Skeletal muscle tissue (tissue), 3 donors: ENCODE measurements at regions not wholly inside any gene's neighbourhood (a gene's known extent, or its start where the extent isn't known, plus 50 kb on each side); places are given as distances from the start of the nearest gene placed in this dataset.

Source experiments
- H3K27ac ChIP-seq: one replicate; pipeline ENCODE4 v1.7.0; 2013; ENCODE audit warnings: mild to moderate bottlenecking, low read depth, low read length, inconsistent platforms
- H3K27me3 ChIP-seq, 3 donors: one replicate each; pipeline ENCODE4 v1.7.0; 2013; ENCODE audit warnings: low read length in 3 of 3; ENCODE audit not compliant: control insufficient read depth in 3 of 3, insufficient read depth in 3 of 3
- H3K36me3 ChIP-seq, 3 donors: one replicate each; pipeline ENCODE4 v1.7.0; 2013; ENCODE audit warnings: low read length in 3 of 3; ENCODE audit not compliant: control insufficient read depth in 3 of 3, insufficient read depth in 3 of 3
- H3K4me1 ChIP-seq, 3 donors: one replicate each; pipeline ENCODE4 v1.7.0; 2013; ENCODE audit warnings: low read length in 3 of 3, mild to moderate bottlenecking in 3 of 3; ENCODE audit not compliant: control insufficient read depth in 3 of 3, insufficient read depth in 3 of 3
- H3K4me3 ChIP-seq, 3 donors: one replicate each; pipeline ENCODE4 v1.7.0; 2013; ENCODE audit warnings: low read length in 3 of 3
- H3K9ac ChIP-seq, 3 donors: one replicate each; pipeline ENCODE4 v1.7.0; 2013; ENCODE audit warnings: low read length in 3 of 3, mild to moderate bottlenecking in 3 of 3, moderate library complexity in 2 of 3, low read depth in 1 of 3
- H3K9me3 ChIP-seq, 3 donors: one replicate each; pipeline ENCODE4 v1.7.0; 2013; ENCODE audit warnings: low read length in 3 of 3; ENCODE audit not compliant: control insufficient read depth in 3 of 3
- donor health status: Osteomylitis.

DNA sequence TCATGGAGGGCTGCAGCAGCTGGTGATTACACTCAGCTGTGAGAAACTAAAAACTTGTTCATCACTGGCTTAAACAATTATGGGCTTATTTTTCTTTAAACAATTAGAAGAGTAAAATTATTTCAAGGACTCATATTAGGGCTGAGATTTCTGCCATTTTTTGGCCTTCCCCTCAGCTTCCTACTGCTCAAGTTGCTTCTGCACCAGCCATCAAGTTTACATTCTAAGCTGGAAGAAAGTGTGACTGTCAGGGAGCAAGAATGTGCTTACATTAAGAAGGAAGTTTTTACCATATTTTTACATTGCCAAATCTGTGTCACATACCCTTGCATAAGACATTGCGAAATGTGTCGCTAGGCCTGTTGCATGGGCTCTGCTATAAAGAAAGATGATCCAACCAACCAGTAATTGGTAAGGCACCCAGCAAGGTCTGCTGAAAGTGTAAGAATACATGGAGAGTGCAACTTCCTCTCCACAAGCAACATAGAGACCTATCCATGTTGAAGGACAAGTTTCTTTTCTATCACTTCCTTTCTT, 260.3 kb upstream of the CDH10 start:
- Histone ChIP-seq H3K9ac (no peak overlapping the region), H3K36me3 (no peaks in the 10 kb centered on the region), H3K27me3 (no peaks in the 10 kb centered on the region), H3K27ac (no peak overlapping the region), H3K9me3 (no peaks in the 10 kb centered on the region), H3K4me1 (no peaks in the 10 kb centered on the region), H3K4me3 (no peak overlapping the region)

GRCh38 chr5:24899180-24899579, 254.4 kb upstream of the CDH10 start:
- Histone ChIP-seq H3K36me3 (no peaks in the 10 kb centered on the region), H3K9me3 (no peaks in the 10 kb centered on the region), H3K27ac (no peak overlapping the region), H3K4me1 (no peaks in the 10 kb centered on the region), H3K27me3 (no peaks in the 10 kb centered on the region), H3K4me3 (no peak overlapping the region), H3K9ac (no peak overlapping the region)

- H3K27me3 ChIP-seq: no peaks in the 10 kb centered on the region
- H3K9me3 ChIP-seq: no peaks in the 10 kb centered on the region
- no peaks in the 10 kb centered on the region for H3K4me1 ChIP-seq
- no peaks in the 10 kb centered on the region for H3K36me3 ChIP-seq
- no peak overlapping the region for H3K4me3 ChIP-seq
- no peak overlapping the region for H3K9ac ChIP-seq
- H3K27ac ChIP-seq: no peak overlapping the region
Observed at GRCh38 chr5:24864244-24864643, 219.5 kb upstream of the CDH10 start.

- H3K4me1 ChIP-seq: no peaks in the 10 kb centered on the region
Observed at GRCh38 chr5:24862117-24862516, 217.3 kb upstream of the CDH10 start.

GRCh38 chr5:24855485-24855884, 210.7 kb upstream of the CDH10 start:
- H3K27ac ChIP-seq: no peak overlapping the region
- H3K27me3 ChIP-seq: no peaks in the 10 kb centered on the region
- no peaks in the 10 kb centered on the region for H3K4me1 ChIP-seq
- no peaks in the 10 kb centered on the region for H3K9me3 ChIP-seq
- no peak overlapping the region for H3K9ac ChIP-seq
- H3K36me3 ChIP-seq: no peaks in the 10 kb centered on the region
- no peak overlapping the region for H3K4me3 ChIP-seq

More at GRCh38 chr5:24862117-24862516, 217.3 kb upstream of the CDH10 start:
- H3K27ac ChIP-seq: no peak overlapping the region
- H3K9ac ChIP-seq: no peak overlapping the region
- no peaks in the 10 kb centered on the region for H3K27me3 ChIP-seq
- no peaks in the 10 kb centered on the region for H3K9me3 ChIP-seq
- H3K36me3 ChIP-seq: no peaks in the 10 kb centered on the region
- H3K4me3 ChIP-seq: no peak overlapping the region

DNA sequence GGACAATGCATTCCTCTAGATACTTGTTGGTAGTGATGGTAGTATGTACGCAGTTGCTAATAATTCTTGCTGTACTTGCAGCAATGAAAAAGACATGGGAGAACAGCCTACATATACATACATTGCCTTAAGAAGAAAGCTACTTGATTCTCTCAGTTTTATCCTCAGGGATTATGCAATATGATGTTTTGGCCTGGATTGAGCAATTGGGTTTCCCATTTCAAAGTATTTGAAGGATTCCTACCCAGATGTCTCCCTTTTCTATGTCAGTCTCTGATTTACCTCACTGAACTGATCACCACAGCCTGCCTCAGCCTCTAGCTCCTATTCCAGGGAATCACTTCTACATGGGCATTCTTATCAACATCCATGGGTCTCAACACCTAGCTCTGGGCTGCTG, 210.1 kb upstream of the CDH10 start:
- Histone ChIP-seq H3K4me1 (no peaks in the 10 kb centered on the region), H3K4me3 (no peak overlapping the region), H3K9ac (no peak overlapping the region), H3K27me3 (no peaks in the 10 kb centered on the region), H3K36me3 (no peaks in the 10 kb centered on the region), H3K27ac (no peak overlapping the region), H3K9me3 (no peaks in the 10 kb centered on the region)

DNA sequence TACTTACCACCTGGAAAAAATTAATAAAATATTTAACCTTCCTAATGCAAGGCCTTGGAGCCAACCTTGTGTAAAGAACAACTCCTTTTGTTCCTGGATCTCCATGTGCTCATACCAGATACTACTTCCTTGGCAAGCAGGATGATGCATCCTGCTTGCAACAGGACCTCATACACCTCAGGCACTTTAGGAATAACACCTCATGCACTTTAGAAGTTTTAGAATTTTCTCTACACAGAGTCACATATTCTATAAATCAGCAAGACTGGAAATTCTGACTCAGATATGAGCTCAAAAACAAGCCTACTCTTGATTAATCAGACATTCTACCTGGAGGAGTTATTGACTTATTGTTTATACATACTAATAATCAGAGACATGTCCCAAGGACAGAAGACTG, 209.6 kb upstream of the CDH10 start:
- no peak overlapping the region for H3K4me3 ChIP-seq
- H3K36me3 ChIP-seq: no peaks in the 10 kb centered on the region
- H3K9me3 ChIP-seq: no peaks in the 10 kb centered on the region
- no peaks in the 10 kb centered on the region for H3K27me3 ChIP-seq
- no peak overlapping the region for H3K9ac ChIP-seq
- no peaks in the 10 kb centered on the region for H3K4me1 ChIP-seq
- H3K27ac ChIP-seq: no peak overlapping the region

DNA sequence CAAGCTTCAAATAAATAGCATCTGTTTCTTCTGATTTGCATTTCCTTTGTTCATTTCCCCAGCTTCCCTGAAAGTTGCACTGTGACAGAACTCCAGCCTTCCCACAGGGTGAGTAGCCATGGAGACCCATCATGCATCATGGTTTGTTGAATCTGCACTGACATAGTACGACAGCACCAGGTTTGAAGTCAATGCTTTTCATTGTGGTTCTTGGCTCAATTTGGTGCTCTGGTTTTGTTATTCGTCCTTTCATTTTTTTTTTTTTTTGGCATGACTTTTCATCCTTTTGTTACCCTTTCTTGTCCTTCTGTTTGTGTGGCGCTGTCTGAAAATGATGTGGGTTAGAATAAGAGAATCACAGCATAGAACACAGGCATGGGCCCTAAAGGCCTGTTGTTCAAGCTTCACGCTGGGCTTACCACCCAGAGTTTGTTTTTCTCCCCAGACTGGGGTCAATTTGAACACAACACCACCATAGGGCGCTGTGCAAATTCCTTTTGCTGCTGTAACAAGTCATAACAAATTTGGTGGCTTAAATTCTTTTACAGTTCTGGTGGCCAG, 206.2 kb upstream of the CDH10 start:
- Histone ChIP-seq H3K4me1 (no peaks in the 10 kb centered on the region), H3K9me3 (no peaks in the 10 kb centered on the region), H3K36me3 (no peaks in the 10 kb centered on the region), H3K27me3 (no peaks in the 10 kb centered on the region), H3K9ac (no peak overlapping the region), H3K4me3 (no peak overlapping the region), H3K27ac (no peak overlapping the region)

DNA sequence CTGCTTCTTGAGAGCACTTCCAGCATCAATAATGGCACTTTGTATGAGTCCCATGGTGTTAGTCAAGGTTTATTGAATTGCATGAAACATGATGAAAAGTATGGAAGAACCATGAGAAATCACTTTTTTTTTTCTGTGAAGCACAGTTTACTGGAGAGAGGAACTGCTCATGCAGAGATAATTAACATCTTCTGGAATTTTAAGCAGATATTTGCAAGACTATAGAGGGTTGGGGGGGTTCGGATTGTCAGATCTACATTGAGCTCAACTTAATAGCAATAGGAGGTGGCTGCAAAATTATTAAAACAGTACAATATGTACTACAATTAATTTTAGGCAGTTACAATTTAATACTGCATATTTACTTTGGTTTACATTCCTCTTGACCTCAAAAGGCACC, 204.4 kb upstream of the CDH10 start:
- H3K27ac ChIP-seq: no peak overlapping the region
- no peak overlapping the region for H3K4me3 ChIP-seq

GRCh38 chr5:24831989-24832388, 187.2 kb upstream of the CDH10 start:
- H3K36me3 ChIP-seq: no peaks in the 10 kb centered on the region
- H3K27me3 ChIP-seq: no peaks in the 10 kb centered on the region
- H3K4me3 ChIP-seq: no peak overlapping the region
- no peaks in the 10 kb centered on the region for H3K9me3 ChIP-seq
- H3K27ac ChIP-seq: no peak overlapping the region
- H3K4me1 ChIP-seq: no peaks in the 10 kb centered on the region
- no peak overlapping the region for H3K9ac ChIP-seq

More for the DNA sequence above, 204.4 kb upstream of the CDH10 start:
- H3K27me3 ChIP-seq: no peaks in the 10 kb centered on the region
- no peak overlapping the region for H3K9ac ChIP-seq
- no peaks in the 10 kb centered on the region for H3K4me1 ChIP-seq
- H3K36me3 ChIP-seq: no peaks in the 10 kb centered on the region
- H3K9me3 ChIP-seq: no peaks in the 10 kb centered on the region
